A549 (cell line): ENCODE measurements at regions not wholly inside any gene's neighbourhood (a gene's known extent, or its start where the extent isn't known, plus 50 kb on each side); places are given as distances from the start of the nearest gene placed in this dataset.

ENCODE experiments used
- CEBPB ChIP-seq, 2 experiments: fragments of >200 bp in 1 of 2; sonication (Bioruptor Twin) in 1 of 2; formaldehyde crosslinking in 1 of 2; IDR thresholded peaks; 2 replicates each; pipeline ENCODE4 v1.6.1; 2012 to 2016
- CHD2 ChIP-seq: fragments of 150-350 bp; IDR thresholded peaks from 2 replicates; pipeline ENCODE4 v1.6.1; 2014; ENCODE audit warnings: low read length; ENCODE audit not compliant: partially characterized antibody
- CTCF ChIP-seq: fragments of >200 bp; sonication (Bioruptor Twin); formaldehyde crosslinking; IDR thresholded peaks from 3 replicates; pipeline ENCODE4 v1.5.1; 2016
- E2F6 ChIP-seq: IDR thresholded peaks from 2 replicates; pipeline ENCODE4 v1.6.1; 2012; ENCODE audit warnings: low read depth, borderline replicate concordance
- MAZ ChIP-seq: fragments of 150-350 bp; IDR thresholded peaks from 2 replicates; pipeline ENCODE4 v1.6.1; 2014; ENCODE audit warnings: antibody characterized with exemption, low read depth, low read length, borderline replicate concordance
- SREBF2 ChIP-seq: fragments of 450-650 bp; IDR thresholded peaks from 2 replicates; pipeline ENCODE4 v1.6.1; 2014; ENCODE audit warnings: mild to moderate bottlenecking, moderate library complexity

GRCh38 chr1:38657873-38658272 is 201.7 kb downstream of the RRAGC start:
- no peak for TF ChIP-seq MAZ
- TF ChIP-seq CTCF: no peak
- no peak for TF ChIP-seq CHD2
- TF ChIP-seq E2F6: no peak
- TF ChIP-seq SREBF2: no peak
- no peak for TF ChIP-seq CEBPB (IDR thresholded peaks at IDR 0.05)
